Common myeloid progenitor, CD34-positive (primary cell): ENCODE measurements at regions not wholly inside any gene's neighbourhood (a gene's known extent, or its start where the extent isn't known, plus 50 kb on each side); places are given as distances from the start of the nearest gene placed in this dataset.

Experiments used
- CTCF ChIA-PET: fragments of 350-600 bp; sonication (Branson Sonifier 250); formaldehyde crosslinking; loops from one replicate; lab custom pipeline; 2021; ENCODE audit warnings: antibody characterized with exemption; lab: Charles Lee
- POLR2A ChIA-PET: fragments of 350-600 bp; sonication (Branson Sonifier 250); formaldehyde crosslinking; loops from one replicate; lab custom pipeline; 2021; ENCODE audit warnings: antibody characterized with exemption; lab: Charles Lee
- DNase-seq, 3 donors: peaks; one replicate each; pipeline versions ENCODE4 v3.0.0 to v3.0.0-alpha.2; 2013
- H3K27ac ChIP-seq, 2 experiments: 1 replicate in 1 of 2; 2 replicates in 1 of 2; pipeline ENCODE4 v1.7.0; 2013; ENCODE audit warnings: inconsistent platforms in 2 of 2, low read length in 2 of 2, mild to moderate bottlenecking in 2 of 2, low read depth in 1 of 2, moderate library complexity in 1 of 2; ENCODE audit not compliant: severe bottlenecking in 2 of 2, insufficient read depth in 1 of 2, poor library complexity in 1 of 2
- H3K27me3 ChIP-seq, 5 experiments: replicated peaks in 2 of 5; 1 replicate in 3 of 5; 2 replicates in 2 of 5; pipeline versions ENCODE4 v1.6.1 to v1.7.0; 2013; ENCODE audit warnings: low read length in 4 of 5, mild to moderate bottlenecking in 2 of 5, moderate library complexity in 2 of 5, inconsistent platforms in 1 of 5; ENCODE audit not compliant: insufficient read depth in 5 of 5, control insufficient read depth in 4 of 5
- H3K36me3 ChIP-seq, 4 experiments: 1 replicate in 2 of 4; 2 replicates in 2 of 4; pipeline versions ENCODE4 v1.6.1 to v1.7.0; 2013; ENCODE audit warnings: low read length in 3 of 4, control low read depth in 1 of 4, mild to moderate bottlenecking in 1 of 4; ENCODE audit not compliant: control insufficient read depth in 4 of 4, insufficient read depth in 4 of 4
- H3K4me1 ChIP-seq, 4 experiments: 1 replicate in 3 of 4; 2 replicates in 1 of 4; pipeline versions ENCODE4 v1.6.1 to v1.7.1; 2013; ENCODE audit warnings: low read length in 3 of 4, mild to moderate bottlenecking in 3 of 4, control low read depth in 1 of 4, inconsistent platforms in 1 of 4, moderate library complexity in 1 of 4; ENCODE audit not compliant: control insufficient read depth in 4 of 4, insufficient read depth in 4 of 4; ENCODE audit errors: control extremely low read depth in 1 of 4
- H3K4me3 ChIP-seq, 7 experiments: 1 replicate in 4 of 7; 2 replicates in 3 of 7; pipeline versions ENCODE4 v1.5.1 to v1.7.0; 2013; ENCODE audit warnings: mild to moderate bottlenecking in 7 of 7, low read length in 6 of 7, moderate library complexity in 6 of 7, inconsistent platforms in 2 of 7, low read depth in 2 of 7, control low read depth in 1 of 7; ENCODE audit not compliant: insufficient read depth in 4 of 7, control insufficient read depth in 1 of 7; ENCODE audit errors: extremely low read depth in 1 of 7
- H3K9me3 ChIP-seq, 5 experiments: 1 replicate in 4 of 5; 2 replicates in 1 of 5; pipeline versions ENCODE4 v1.6.1 to v1.7.1; 2013; ENCODE audit warnings: low read length in 4 of 5, mild to moderate bottlenecking in 2 of 5, inconsistent platforms in 1 of 5, low read depth in 1 of 5, moderate library complexity in 1 of 5; ENCODE audit not compliant: control insufficient read depth in 4 of 5, insufficient read depth in 2 of 5; ENCODE audit errors: control extremely low read depth in 1 of 5
- WGBS: methylation state at CpG from one replicate; pipeline ENCODE4 v1.1.5; 2013; ENCODE audit not compliant: insufficient coverage; 5-methylcytosine and 5-hydroxymethylcytosine counted together

GRCh38 chr6:43982084-43982625, 145.1 kb downstream of the MRPL14 start:
- CTCF ChIA-PET = interaction anchor here (1.0 to 2.1 kb wide), 3 partner anchors 9 to 93 kb away, joined by 4 to 6 read pairs (median 4); no protein-coding TSS in a partner anchor

GRCh38 chr6:43981363-43981990, 145.8 kb downstream of the MRPL14 start:
- 100% methylated on average over 1 of the region's 4 CpGs for WGBS
- H3K9me3 ChIP-seq = peaks cover 0 to under 1% (median 0%) of the 10 kb centered on the region in 5 experiments
- no peaks in the 10 kb centered on the region for H3K36me3 ChIP-seq
- no peak overlapping the region for H3K27ac ChIP-seq
- ChIA-PET POLR2A (no interaction called here), CTCF (interaction anchor here (1.0 to 2.1 kb wide), 4 partner anchors 8 to 93 kb away, joined by 3 to 6 read pairs (median 4); no protein-coding TSS in a partner anchor)
- peaks cover 0 to 8% (median 0%) of the 10 kb centered on the region in 5 experiments for H3K27me3 ChIP-seq
- DNase-seq = no peak
- H3K4me3 ChIP-seq = no peak overlapping the region
- H3K4me1 ChIP-seq = peaks cover 0 to 8% (median 6%) of the 10 kb centered on the region in 4 experiments

More at GRCh38 chr6:43982084-43982625, 145.1 kb downstream of the MRPL14 start:
- Histone ChIP-seq H3K27ac (no peak overlapping the region), H3K4me1 (peaks cover 0 to 8% (median 5%) of the 10 kb centered on the region in 4 experiments), H3K27me3 (peaks cover 0 to 8% (median 0%) of the 10 kb centered on the region in 5 experiments), H3K4me3 (no peak overlapping the region), H3K9me3 (no peaks in the 10 kb centered on the region), H3K36me3 (no peaks in the 10 kb centered on the region)
- no peak for DNase-seq
- 100% methylated on average over 2 of the region's 2 CpGs for WGBS
- POLR2A ChIA-PET = no interaction called here

- 96% methylated on average over 11 of the region's 12 CpGs for WGBS
- POLR2A ChIA-PET = no interaction called here
- Histone ChIP-seq H3K36me3 (no peaks in the 10 kb centered on the region), H3K27ac (no peak overlapping the region), H3K4me3 (no peak overlapping the region), H3K27me3 (peaks cover 0 to 3% (median 0%) of the 10 kb centered on the region in 5 experiments), H3K9me3 (peaks cover 0 to 11% (median 8%) of the 10 kb centered on the region in 5 experiments), H3K4me1 (peaks cover 0 to 8% (median 6%) of the 10 kb centered on the region in 4 experiments)
- DNase-seq = no peak
- CTCF ChIA-PET = interaction anchor here (1.1 kb wide), 2 partner anchors 9 to 29 kb away, joined by 3 to 4 read pairs; no protein-coding TSS in a partner anchor
Observed at GRCh38 chr6:43980004-43980795, 147.1 kb downstream of the MRPL14 start.

- H3K9me3 ChIP-seq = peaks cover 0 to 11% (median 8%) of the 10 kb centered on the region in 5 experiments
- H3K36me3 ChIP-seq = no peaks in the 10 kb centered on the region
- H3K27ac ChIP-seq = no peak overlapping the region
- 90% methylated on average over 4 of the region's 4 CpGs for WGBS
- H3K27me3 ChIP-seq = peaks cover 0 to 3% (median 0%) of the 10 kb centered on the region in 5 experiments
- CTCF ChIA-PET = interaction anchor here (1.1 kb wide), 1 partner anchor 9 kb away, joined by 4 read pairs; no protein-coding TSS in a partner anchor
- peaks cover 0 to 8% (median 6%) of the 10 kb centered on the region in 4 experiments for H3K4me1 ChIP-seq
- POLR2A ChIA-PET = no interaction called here
- no peak for DNase-seq
- H3K4me3 ChIP-seq = no peak overlapping the region
Observed at GRCh38 chr6:43979525-43979924, 147.7 kb downstream of the MRPL14 start.

- Histone ChIP-seq H3K4me1 (peaks cover 0 to 8% (median 6%) of the 10 kb centered on the region in 4 experiments), H3K27me3 (peaks cover 0 to 3% (median 0%) of the 10 kb centered on the region in 5 experiments), H3K36me3 (no peaks in the 10 kb centered on the region), H3K9me3 (peaks cover 0 to 11% (median 8%) of the 10 kb centered on the region in 5 experiments), H3K27ac (no peak overlapping the region), H3K4me3 (no peak overlapping the region)
- POLR2A ChIA-PET = no interaction called here
- CTCF ChIA-PET = no interaction called here
- WGBS = 94% methylated on average over 13 of the region's 13 CpGs
- DNase-seq = no peak
Observed at GRCh38 chr6:43978473-43979346, 148.5 kb downstream of the MRPL14 start.

GRCh38 chr6:43977404-43978111, 149.7 kb downstream of the MRPL14 start:
- CTCF ChIA-PET = interaction anchor here (1.1 to 1.4 kb wide), 3 partner anchors 9 to 12 kb away, joined by 3 to 4 read pairs (median 3); no protein-coding TSS in a partner anchor
- H3K27ac ChIP-seq = no peak overlapping the region

More at GRCh38 chr6:43977404-43978111, 149.7 kb downstream of the MRPL14 start:
- Histone ChIP-seq H3K4me3 (no peak overlapping the region), H3K4me1 (peaks cover 0 to 14% (median 6%) of the 10 kb centered on the region in 4 experiments), H3K36me3 (no peaks in the 10 kb centered on the region), H3K9me3 (peaks cover 0 to 11% (median 8%) of the 10 kb centered on the region in 5 experiments), H3K27me3 (peaks cover 0 to under 1% (median 0%) of the 10 kb centered on the region in 5 experiments)
- WGBS = 63% methylated on average over 3 of the region's 10 CpGs
- peak in 2 of 3 donors; percentile 88 to 91 for DNase-seq
- POLR2A ChIA-PET = interaction anchor here (1.2 kb wide), 1 partner anchor 33 kb away, joined by 3 read pairs; no protein-coding TSS in a partner anchor
